Posterior vena cava (tissue), 2 donors: ENCODE measurements at regions not wholly inside any gene's neighbourhood (a gene's known extent, or its start where the extent isn't known, plus 50 kb on each side); places are given as distances from the start of the nearest gene placed in this dataset.

ENCODE experiments used
- DNase-seq: peaks from one replicate; pipeline ENCODE4 v3.0.0-alpha.2; 2020; ENCODE audit warnings: low spot score
- intact Hi-C, 2 donors: fragments of 100-400 bp; cut with DNase I; formaldehyde crosslinking; loops; one replicate each; pipeline versions ENCODE4 v1.14.1 to v1.14.2; 2022 to 2023
- donor health status: DM: yes; HTN: yes; CAD: no.
- donor health status: DM: yes; HTN: yes; CAD: no.

DNA sequence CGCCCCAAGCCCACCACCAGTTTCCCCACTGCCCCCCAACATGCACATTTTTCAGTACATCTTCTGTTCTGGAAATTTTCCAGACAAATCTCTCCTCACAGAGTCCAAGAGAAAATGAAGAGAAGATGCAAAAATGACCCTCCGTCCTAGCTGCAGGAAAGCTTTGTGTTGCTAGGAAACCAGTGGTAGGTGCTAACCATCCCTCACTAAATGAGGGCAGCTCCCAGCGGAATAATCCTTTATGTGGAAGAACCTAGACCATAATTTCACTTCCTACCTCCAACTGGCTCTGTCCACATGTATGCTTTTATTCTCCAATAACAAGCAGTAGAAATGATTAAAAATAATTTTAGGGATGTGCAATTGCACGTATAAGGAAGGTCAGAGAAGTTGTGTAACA lies 311.9 kb upstream of the EPHA4 start:
- no peak for DNase-seq
- intact Hi-C loops = loop anchor here in 1 of 2 donors (2.0 kb wide), 1 partner anchor 67 kb away; no protein-coding TSS in a partner anchor

GRCh38 chr2:221876016-221876415 lies 303.9 kb upstream of the EPHA4 start:
- intact Hi-C loops = no loop called here
- DNase-seq = no peak

DNA sequence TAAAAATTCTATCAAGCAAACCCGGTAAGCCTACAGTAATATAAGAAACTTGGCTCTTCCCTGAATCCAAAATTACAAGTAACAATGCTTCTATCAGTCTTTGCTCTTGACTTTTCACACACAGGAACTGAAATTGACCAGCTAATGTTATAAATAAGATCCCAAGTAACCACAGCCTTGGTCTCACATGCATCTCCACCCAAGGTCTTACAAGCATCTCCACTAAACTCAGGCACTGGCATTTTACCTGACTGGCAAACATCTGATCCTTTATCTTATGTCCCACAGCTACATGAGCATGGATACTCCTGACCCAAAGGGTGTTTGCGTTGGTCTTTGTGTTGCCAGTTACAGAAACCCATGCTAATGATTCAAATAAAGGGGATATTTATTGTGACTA lies 302.3 kb upstream of the EPHA4 start:
- intact Hi-C loops = no loop called here
- no peak for DNase-seq

DNA sequence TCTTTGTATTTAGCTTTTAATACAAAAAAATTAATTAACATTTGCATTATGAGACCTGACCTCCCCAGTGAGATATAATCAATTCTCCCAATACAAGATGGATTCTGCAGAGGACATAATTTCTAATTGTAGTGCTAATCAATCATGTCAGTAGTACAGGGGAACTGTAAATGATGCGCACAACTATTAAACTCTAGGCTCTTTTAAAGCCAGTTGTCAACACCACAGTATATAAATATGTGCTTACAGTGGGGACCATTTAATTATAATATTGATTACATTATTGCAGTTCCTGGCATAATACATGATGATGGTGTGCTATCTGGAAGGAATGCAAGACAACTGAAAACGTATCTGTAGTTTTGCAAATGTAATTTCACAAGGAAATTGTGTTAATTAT lies 285.6 kb upstream of the EPHA4 start:
- no peak for DNase-seq
- intact Hi-C loops = no loop called here

GRCh38 chr2:221853297-221853696 lies 281.2 kb upstream of the EPHA4 start:
- intact Hi-C loops = no loop called here
- no peak for DNase-seq

DNA sequence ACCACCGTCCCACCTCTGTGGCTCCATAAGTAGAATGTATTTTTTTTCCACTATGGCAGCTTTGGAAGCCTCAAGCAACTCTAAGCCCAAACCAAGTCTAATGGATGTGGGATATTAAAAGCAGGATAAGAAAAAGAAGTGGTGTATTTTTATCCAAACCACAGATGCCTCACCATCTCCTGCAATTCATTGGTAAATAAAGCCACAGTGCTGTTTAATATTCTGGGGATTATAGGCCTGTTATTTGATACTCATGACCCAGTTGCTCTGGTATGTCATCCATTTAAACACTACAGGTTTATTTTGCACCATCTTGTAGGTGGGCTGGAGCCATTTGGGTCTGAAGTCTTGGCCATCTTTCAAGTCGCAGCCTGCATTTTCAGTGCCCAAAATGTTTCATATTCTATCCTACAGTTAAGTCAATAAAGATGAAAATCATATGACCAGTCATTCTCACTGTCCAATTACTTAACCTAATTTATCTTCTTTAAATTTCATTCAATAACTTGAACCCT lies 279.5 kb upstream of the EPHA4 start:
- intact Hi-C loops = no loop called here
- no peak for DNase-seq

GRCh38 chr2:221850076-221850475 lies 278.0 kb upstream of the EPHA4 start:
- intact Hi-C loops = no loop called here
- DNase-seq = no peak

DNA sequence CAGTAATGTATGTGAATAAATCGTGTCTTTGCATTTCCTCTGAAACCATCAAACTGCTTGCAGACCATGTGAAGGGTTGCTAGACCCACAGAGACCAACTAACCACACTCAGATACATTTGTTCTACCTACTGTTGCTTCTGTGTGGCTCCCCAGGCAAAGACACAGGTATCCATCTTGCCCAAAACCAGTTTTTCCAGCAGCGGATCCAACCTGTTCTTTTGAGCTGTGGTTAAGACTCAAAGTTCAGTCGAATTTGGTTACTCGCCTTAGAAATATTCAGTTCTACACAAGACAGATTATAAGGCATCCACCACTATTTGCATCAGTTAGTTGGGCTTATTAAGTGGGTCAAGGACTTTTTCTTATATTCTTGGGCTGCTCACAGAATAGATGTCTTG lies 276.2 kb upstream of the EPHA4 start:
- intact Hi-C loops = no loop called here

DNA sequence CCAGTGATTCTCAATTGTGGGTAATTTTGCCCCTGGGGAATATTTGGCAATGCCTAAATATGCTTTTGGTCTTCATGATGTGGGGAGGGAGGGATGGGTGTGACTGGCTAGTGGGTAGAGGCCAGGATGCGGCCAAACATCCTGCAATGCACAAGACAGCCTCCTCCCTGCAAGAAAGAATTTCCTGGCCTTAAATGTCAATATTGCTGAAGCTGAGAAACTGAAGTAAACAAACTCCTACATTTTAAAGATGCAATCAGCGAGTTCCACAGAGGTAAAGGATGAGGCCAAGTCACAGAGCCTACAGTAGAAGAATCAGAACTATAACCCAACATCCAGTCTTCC lies 272.9 kb upstream of the EPHA4 start:
- DNase-seq = no peak
- intact Hi-C loops = no loop called here

More for the DNA sequence above, 276.2 kb upstream of the EPHA4 start:
- DNase-seq = no peak

DNA sequence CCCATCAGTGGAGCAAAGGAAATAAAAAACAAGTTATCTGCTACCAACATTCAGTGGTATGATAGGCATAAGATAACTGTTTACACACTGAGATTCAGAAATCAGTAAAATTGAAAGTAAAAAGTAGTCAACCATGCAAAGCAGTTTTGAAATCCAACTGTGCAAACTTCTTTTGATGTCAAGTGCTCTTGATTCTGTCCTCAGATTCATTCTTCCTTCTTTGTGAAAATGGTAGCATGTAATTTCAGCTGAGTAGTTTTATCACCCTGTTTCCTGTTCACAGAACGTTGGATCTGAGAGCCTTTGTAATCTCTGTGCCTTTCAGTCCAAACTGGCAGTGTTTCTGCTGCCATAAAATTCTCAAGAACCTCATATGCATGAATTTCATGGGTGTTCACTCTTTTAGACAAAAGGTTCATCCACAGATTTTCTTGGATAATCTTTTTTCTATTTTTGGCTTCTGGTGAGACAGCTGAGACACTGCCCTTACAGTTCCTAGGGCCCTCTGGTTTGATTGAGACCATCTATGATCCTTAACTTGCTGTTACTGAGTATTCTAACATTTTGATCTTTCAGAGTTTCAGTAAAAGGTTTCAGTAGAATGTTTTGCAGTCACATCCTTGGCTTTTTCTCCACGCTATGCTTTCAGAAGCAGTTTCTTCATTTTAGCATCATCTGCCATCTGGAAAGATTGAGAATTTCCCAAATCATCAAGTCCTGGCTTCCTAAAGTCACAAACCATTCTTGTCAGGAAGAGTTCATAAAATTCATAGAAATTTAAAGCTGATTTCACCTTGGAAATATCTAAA lies 272.3 kb upstream of the EPHA4 start:
- intact Hi-C loops = no loop called here
- DNase-seq = no peak

GRCh38 chr2:221836095-221836494 lies 264.0 kb upstream of the EPHA4 start:
- DNase-seq = no peak
- intact Hi-C loops = no loop called here

- intact Hi-C loops = no loop called here
Measured at GRCh38 chr2:221833966-221834365, 261.9 kb upstream of the EPHA4 start.

GRCh38 chr2:221831051-221831450 lies 258.9 kb upstream of the EPHA4 start:
- DNase-seq = no peak
- intact Hi-C loops = loop anchor here in 1 of 2 donors (2.0 kb wide), 1 partner anchor 62 kb away; no protein-coding TSS in a partner anchor

More at GRCh38 chr2:221833966-221834365, 261.9 kb upstream of the EPHA4 start:
- no peak for DNase-seq

GRCh38 chr2:221822416-221822815 lies 250.3 kb upstream of the EPHA4 start:
- no peak for DNase-seq
- intact Hi-C loops = no loop called here

GRCh38 chr2:221818616-221819320 lies 246.7 kb upstream of the EPHA4 start:
- intact Hi-C loops = no loop called here
- no peak for DNase-seq

DNA sequence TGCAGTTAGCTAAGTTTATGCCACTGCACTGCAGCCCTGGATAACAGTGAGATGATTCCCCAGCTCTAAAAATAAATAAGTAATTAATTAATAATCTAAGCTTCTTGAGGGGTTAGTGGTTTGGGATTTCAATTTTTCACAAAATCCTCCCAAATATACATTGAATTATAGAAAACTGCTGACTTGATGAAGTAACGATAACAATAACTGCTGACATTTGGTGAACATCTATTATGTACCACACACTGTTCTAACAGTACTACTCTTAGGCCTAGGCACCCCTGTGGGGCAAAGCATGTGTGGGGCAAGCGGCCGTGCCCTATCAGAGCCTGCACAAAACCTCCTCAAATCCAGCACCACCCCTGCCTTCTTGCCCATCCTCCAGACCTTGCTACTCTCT lies 245.8 kb upstream of the EPHA4 start:
- DNase-seq = no peak
- intact Hi-C loops = loop anchor here in 1 of 2 donors (2.0 kb wide), 1 partner anchor 67 kb away; no protein-coding TSS in a partner anchor

DNA sequence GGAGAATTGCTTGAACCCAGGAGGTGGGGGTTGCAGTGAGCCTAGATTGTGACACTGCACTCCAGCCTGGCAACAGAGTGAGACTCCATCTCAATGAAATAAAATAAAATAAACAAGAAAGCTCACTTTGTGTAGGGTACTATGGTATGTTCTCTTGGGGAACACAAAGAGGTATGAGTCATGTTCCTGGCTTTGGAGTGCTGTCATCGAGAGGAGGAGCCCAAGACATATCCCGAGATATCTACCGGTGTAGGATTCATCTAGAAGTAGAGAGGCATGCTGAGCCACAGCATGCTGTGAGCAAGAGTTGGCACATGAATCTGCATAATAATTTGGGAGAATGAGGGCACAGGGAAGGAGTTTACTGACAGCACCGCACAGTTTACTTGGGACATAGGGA lies 244.9 kb upstream of the EPHA4 start:
- intact Hi-C loops = loop anchor here in 1 of 2 donors (2.0 kb wide), 1 partner anchor 68 kb away; no protein-coding TSS in a partner anchor
- no peak for DNase-seq

- intact Hi-C loops = loop anchor here in 1 of 2 donors (2.0 kb wide), 1 partner anchor 68 kb away; no protein-coding TSS in a partner anchor
- no peak for DNase-seq
Measured at GRCh38 chr2:221816566-221816965, 244.5 kb upstream of the EPHA4 start.

DNA sequence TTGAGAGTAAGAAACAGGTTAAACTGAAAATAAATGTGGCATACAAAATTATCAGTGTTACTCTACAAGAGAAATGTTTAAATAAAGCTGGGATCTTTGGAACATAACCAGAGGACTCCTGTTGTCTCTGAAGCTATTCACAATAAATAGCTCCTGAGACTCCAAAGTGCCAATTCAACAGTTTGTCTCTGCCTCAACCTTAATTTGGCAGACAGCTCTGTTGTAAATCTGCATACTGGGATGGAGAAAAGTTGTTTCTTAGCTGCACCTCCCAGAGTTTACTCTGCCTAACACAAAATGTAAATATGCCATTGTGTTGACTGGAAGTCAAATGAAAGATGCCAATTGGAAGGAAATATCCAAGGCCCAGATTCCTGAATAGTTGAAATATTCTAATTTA lies 238.5 kb upstream of the EPHA4 start:
- intact Hi-C loops = loop anchor here in 1 of 2 donors (1.0 kb wide), 1 partner anchor 32 kb away; no protein-coding TSS in a partner anchor

DNA sequence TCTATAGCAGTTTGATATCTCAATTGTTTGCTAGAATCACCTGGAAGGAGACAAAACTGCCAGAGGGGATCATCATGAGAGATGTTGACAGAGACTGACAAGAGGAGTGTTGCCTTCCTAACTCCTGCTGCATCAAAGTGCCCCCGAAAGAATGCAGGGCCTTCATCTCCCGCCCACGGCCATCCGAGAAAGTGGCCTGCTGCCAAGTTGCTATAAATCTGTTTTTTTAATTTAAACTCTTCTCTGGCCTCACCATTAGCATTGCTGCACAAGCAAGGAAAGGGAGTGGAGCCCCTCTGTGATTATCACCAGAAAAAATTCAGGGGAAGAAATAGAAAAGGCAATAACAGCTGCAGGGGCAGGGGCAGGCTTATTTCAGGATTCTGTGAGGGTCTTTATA lies 238.1 kb upstream of the EPHA4 start:
- no peak for DNase-seq
- intact Hi-C loops = loop anchor here in 1 of 2 donors (1.0 kb wide), 1 partner anchor 32 kb away; no protein-coding TSS in a partner anchor

More for the DNA sequence above, 238.5 kb upstream of the EPHA4 start:
- no peak for DNase-seq
